Stimulated activated CD4-positive, alpha-beta T cell treated with anti-CD3 and anti-CD28 coated beads, Interleukin-15, amount 100 ng/mL, for 1 hour (primary cell): ENCODE measurements at regions not wholly inside any gene's neighbourhood (a gene's known extent, or its start where the extent isn't known, plus 50 kb on each side); places are given as distances from the start of the nearest gene placed in this dataset.

ENCODE experiments used
- DNase-seq, 2 donors: peaks; one replicate each; pipeline ENCODE4 v3.0.0-alpha.2; 2020; ENCODE audit warnings: low read depth in 1 of 2, low spot score in 1 of 2

GRCh38 chr18:66674286-66674685 is 70.4 kb upstream of the CDH19 start:
- DNase-seq: no peak

- DNase-seq: no peak
These were observed 64.8 kb upstream of the CDH19 start for GRCh38 chr18:66668706-66669105.

GRCh38 chr18:66662632-66663031 is 58.7 kb upstream of the CDH19 start:
- DNase-seq: no peak

DNA sequence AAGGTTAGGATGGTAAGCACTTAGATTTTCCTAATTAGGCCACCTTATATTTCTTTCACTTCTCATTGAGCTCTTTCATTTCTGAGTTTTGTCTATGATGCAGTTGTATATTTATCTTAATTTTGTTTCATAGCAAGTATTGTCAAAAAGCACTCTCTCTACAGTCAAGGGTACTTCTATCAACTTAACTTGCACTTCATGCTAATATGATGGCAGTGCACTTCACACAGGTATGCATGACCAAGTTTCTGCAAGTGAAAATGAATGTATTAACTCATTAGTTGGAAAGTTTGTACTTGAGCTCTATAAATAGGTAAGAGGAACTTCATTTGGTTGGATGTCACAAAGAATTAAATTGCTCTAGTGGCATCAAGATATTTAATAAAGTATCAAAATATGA is 51.5 kb upstream of the CDH19 start:
- DNase-seq: no peak
